Ectodermal cell (in vitro differentiated cells): ENCODE measurements at regions not wholly inside any gene's neighbourhood (a gene's known extent, or its start where the extent isn't known, plus 50 kb on each side); places are given as distances from the start of the nearest gene placed in this dataset.

Source experiments
- H3K27ac ChIP-seq: 2 replicates; pipeline ENCODE4 v1.7.0; 2013; ENCODE audit warnings: mild to moderate bottlenecking, low read depth, low read length; ENCODE audit not compliant: insufficient read depth, poor library complexity, severe bottlenecking
- H3K27me3 ChIP-seq: 2 replicates; pipeline ENCODE4 v1.7.0; 2013; ENCODE audit warnings: mild to moderate bottlenecking, low read length; ENCODE audit not compliant: insufficient read depth, control insufficient read depth, poor library complexity, severe bottlenecking
- H3K36me3 ChIP-seq: one replicate; pipeline ENCODE4 v1.7.0; 2013; ENCODE audit warnings: low read length; ENCODE audit not compliant: control insufficient read depth, insufficient read depth
- H3K4me1 ChIP-seq: one replicate; pipeline ENCODE4 v1.7.0; 2013; ENCODE audit warnings: low read length; ENCODE audit not compliant: control insufficient read depth, insufficient read depth
- H3K4me3 ChIP-seq: 2 replicates; pipeline ENCODE4 v1.7.0; 2013; ENCODE audit warnings: low read depth, low read length, control low read depth; ENCODE audit not compliant: insufficient read depth
- H3K9me3 ChIP-seq: 2 replicates; pipeline ENCODE4 v1.7.0; 2013; ENCODE audit warnings: mild to moderate bottlenecking, low read length, moderate library complexity; ENCODE audit not compliant: control insufficient read depth
- WGBS, 2 experiments: methylation state at CpG; one replicate each; pipeline ENCODE4 v1.1.7; 2013; ENCODE audit warnings: missing lambda C conversion rate in 2 of 2; 5-methylcytosine and 5-hydroxymethylcytosine counted together

DNA sequence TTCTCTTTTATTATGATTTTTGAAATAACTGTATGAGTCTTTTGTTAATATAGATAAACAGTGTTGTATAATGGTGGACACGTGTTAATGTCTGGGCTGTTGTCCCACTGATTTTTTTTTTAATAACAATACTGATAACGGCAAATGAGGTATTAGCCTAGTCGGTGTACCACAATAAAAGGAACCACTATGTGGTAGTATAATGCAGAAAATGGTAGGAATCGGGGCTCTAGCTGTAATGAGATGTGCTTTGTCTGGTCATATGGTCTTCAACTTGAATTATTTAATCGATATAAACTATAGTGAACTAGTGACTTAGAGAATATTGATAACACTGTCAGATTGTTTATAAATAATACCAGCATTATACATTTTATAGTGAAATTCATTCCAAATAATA lies 517.9 kb upstream of the SPHKAP start:
- no peak overlapping the region for H3K27ac ChIP-seq
- no peaks in the 10 kb centered on the region for H3K27me3 ChIP-seq
- H3K9me3 ChIP-seq = no peaks in the 10 kb centered on the region
- no peaks in the 10 kb centered on the region for H3K4me1 ChIP-seq
- no peak overlapping the region for H3K4me3 ChIP-seq
- H3K36me3 ChIP-seq = no peaks in the 10 kb centered on the region
- WGBS, 2 experiments = 86 to 91% methylated on average over 4 to 5 of the region's 5 CpGs

DNA sequence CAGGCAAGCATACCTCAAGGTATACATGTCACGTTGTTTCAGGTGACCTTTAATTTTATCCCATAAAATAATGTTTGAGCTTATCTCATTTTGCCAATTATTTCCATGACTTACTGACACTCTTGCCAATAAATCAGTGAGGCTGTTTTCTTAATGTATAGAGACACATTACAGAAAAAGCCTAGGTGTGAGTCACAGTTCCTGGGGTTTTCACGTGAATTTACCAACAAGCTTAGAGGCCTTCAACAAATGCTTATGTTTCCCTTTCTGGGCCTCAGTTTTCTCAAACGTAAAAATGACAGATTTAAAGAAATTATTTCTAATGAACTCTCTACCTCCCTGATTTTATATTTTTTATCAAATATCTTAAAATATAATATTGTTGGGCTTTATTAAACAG lies 517.5 kb upstream of the SPHKAP start:
- Histone ChIP-seq H3K4me1 (no peaks in the 10 kb centered on the region), H3K4me3 (no peak overlapping the region), H3K27me3 (no peaks in the 10 kb centered on the region), H3K27ac (no peak overlapping the region), H3K9me3 (no peaks in the 10 kb centered on the region), H3K36me3 (no peaks in the 10 kb centered on the region)
- 83 to 90% methylated on average over 2 to 3 of the region's 3 CpGs for WGBS, 2 experiments

DNA sequence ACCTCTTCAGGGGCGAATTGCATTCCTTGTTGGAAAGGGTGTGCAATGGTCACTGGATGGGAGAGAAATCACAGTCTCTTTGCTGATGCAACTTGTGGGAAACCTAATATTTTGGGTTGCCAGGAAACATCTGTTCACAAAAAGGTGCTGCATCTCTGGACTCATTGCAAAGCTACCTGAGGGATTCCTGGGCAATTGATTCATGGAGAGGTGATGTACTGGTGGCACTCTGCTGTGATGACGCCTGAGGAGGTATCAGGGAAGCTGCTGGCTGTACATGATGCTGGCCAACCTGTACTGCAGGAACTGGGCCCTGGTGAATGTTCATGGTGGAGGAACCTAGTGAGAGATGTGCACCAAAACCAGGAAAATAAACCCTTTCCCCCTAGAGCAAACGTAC lies 516.0 kb upstream of the SPHKAP start:
- no peaks in the 10 kb centered on the region for H3K4me1 ChIP-seq

DNA sequence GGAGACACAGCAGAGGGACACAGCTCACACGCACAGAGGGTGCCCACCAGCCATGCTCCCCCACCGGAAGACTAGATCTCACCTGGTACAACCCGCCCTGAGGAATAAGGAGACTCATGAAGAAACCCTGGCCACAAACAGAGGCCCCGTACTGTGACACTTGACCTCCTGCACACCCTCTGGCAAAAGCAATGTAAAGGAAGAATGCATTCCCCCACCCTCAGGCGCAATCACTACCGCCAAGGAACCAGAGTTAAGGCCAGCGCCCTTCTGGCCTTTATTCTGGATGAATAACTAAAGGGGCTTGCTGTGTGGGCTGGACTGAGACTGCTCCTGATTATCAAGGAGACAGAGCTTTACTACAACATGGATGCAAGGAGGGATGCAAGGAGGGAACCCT lies 509.2 kb upstream of the SPHKAP start:
- WGBS, 2 experiments = 50 to 64% methylated on average over 7 of the region's 7 CpGs

More for the DNA sequence above, 516.0 kb upstream of the SPHKAP start:
- no peaks in the 10 kb centered on the region for H3K9me3 ChIP-seq
- 85 to 90% methylated on average over 3 of the region's 3 CpGs for WGBS, 2 experiments
- H3K4me3 ChIP-seq = no peak overlapping the region
- H3K27ac ChIP-seq = no peak overlapping the region
- H3K27me3 ChIP-seq = no peaks in the 10 kb centered on the region
- H3K36me3 ChIP-seq = no peaks in the 10 kb centered on the region

DNA sequence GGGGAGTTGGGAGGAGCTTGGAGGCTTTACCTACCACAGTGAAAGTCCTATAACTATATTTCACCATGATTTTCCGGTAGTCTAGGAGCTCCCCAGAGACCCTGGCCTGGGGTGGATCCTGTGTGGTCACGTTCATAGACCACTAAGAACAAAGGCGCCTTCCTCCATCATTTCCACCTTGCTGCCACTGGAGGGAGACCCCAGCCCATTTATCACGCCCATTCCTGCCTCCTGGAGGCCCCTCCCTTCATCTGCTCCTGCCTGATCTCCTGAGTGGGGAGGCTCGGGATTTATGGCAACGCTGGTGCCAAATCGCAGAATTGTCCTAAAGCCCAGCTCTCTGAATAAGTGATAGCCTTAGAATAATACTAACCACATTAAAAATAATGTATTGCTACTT lies 507.6 kb upstream of the SPHKAP start:
- WGBS, 2 experiments = 40 to 45% methylated on average over 5 to 7 of the region's 7 CpGs
- H3K4me1 ChIP-seq = no peaks in the 10 kb centered on the region
- H3K36me3 ChIP-seq = no peaks in the 10 kb centered on the region
- H3K9me3 ChIP-seq = no peaks in the 10 kb centered on the region
- no peaks in the 10 kb centered on the region for H3K27me3 ChIP-seq
- H3K4me3 ChIP-seq = no peak overlapping the region
- no peak overlapping the region for H3K27ac ChIP-seq

More for the DNA sequence above, 509.2 kb upstream of the SPHKAP start:
- Histone ChIP-seq H3K9me3 (no peaks in the 10 kb centered on the region), H3K27ac (no peak overlapping the region), H3K4me1 (no peaks in the 10 kb centered on the region), H3K4me3 (no peak overlapping the region), H3K27me3 (no peaks in the 10 kb centered on the region), H3K36me3 (no peaks in the 10 kb centered on the region)

DNA sequence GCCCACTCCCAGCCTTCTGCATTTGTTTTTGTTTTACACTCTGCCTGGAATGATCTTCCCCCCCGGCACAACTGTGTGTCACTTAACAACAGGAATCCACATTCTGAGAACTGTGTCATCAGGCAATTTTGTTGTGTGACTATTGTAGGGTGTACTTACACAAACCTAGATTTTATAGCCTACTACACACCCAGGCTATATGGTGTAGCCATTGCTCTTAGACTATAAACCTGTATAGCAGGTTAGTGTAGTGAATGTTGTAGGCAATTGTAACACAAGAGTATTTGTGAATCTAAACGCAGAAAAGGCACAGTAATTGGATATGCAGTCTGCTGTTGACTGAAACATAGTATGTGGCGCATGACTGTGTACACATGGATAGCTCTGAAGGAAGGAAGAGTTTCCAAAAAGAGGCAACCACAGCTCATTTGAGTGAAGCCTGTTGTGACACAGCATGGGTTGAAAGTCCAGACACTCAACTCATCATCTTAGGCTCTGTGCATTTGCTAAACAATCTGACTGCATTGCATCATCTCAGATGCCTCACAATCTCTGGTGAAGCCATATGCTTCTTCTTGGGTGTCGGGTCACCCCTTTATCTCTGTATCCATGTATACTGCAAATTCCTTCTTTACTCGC lies 506.6 kb upstream of the SPHKAP start:
- Histone ChIP-seq H3K4me3 (no peak overlapping the region), H3K27me3 (no peaks in the 10 kb centered on the region), H3K9me3 (no peaks in the 10 kb centered on the region), H3K27ac (no peak overlapping the region), H3K36me3 (no peaks in the 10 kb centered on the region), H3K4me1 (no peaks in the 10 kb centered on the region)
- WGBS, 2 experiments = 87 to 91% methylated on average over 5 of the region's 5 CpGs

DNA sequence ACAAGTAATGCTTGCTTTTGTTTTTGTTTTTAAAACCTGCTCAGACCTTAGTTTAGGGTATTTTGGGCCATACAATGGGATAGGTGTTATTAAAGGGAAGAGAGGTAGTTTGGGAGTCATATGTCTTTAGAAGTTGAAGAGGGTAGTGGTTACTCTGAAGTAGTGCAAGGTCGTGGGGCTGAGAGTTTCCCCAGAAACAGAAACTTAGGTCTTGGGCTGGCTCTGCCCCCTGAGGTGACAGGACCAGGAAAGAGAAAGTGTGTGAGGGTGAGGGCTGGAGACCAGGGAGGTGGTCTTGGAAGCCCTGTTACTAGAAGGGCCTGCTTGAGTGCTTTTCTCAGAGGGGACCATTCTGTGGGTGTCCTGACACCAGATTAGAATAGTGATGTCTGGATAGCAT lies 500.5 kb upstream of the SPHKAP start:
- 71 to 78% methylated on average over 1 of the region's 1 CpG for WGBS, 2 experiments
- no peaks in the 10 kb centered on the region for H3K27me3 ChIP-seq

DNA sequence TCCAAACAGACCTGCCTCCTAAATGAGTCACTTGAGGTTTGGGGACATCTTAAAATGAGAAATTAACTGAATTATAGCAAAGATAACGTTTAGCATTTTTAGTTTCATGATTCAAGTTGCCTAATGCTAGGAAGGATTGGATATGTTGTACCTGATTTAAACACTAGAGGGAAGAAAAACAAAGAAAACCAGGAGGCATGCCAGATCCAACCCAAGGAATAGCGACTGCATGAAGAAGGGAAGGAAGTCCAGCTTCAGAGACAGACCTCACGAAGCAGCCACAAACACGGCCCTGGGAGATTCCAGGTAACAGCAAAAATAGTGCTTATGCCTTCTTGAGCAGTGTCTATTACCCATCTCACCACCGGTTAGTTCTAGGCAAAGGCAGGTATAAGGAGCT lies 499.9 kb upstream of the SPHKAP start:
- Histone ChIP-seq H3K36me3 (no peaks in the 10 kb centered on the region), H3K4me1 (no peaks in the 10 kb centered on the region), H3K9me3 (no peaks in the 10 kb centered on the region), H3K27me3 (no peaks in the 10 kb centered on the region), H3K4me3 (no peak overlapping the region), H3K27ac (no peak overlapping the region)
- 63 to 65% methylated on average over 5 of the region's 5 CpGs for WGBS, 2 experiments

More for the DNA sequence above, 500.5 kb upstream of the SPHKAP start:
- Histone ChIP-seq H3K4me3 (no peak overlapping the region), H3K27ac (no peak overlapping the region), H3K36me3 (no peaks in the 10 kb centered on the region), H3K9me3 (no peaks in the 10 kb centered on the region), H3K4me1 (no peaks in the 10 kb centered on the region)

DNA sequence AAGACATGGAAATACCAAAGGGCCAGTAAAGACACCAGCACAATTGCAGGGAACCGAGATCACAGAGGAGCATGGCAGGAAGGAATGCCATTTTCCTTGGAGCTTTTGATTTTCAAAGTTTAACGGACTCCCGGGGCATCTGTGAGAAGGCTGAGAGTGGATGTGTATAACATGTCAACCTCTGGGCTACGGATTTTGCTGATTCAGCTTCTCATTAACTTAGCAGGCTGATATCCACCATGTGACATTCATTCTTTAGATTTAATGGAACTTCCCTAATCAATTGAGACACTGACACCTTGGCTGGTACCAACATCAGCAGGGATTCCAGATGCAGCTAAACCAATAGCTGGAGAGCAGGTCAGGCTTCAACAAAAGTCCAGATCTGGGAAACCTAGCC lies 496.6 kb upstream of the SPHKAP start:
- no peak overlapping the region for H3K27ac ChIP-seq
- no peaks in the 10 kb centered on the region for H3K9me3 ChIP-seq
- WGBS, 2 experiments = 85 to 88% methylated on average over 4 of the region's 4 CpGs
- H3K4me3 ChIP-seq = no peak overlapping the region
- H3K4me1 ChIP-seq = no peaks in the 10 kb centered on the region
- no peaks in the 10 kb centered on the region for H3K27me3 ChIP-seq
- no peaks in the 10 kb centered on the region for H3K36me3 ChIP-seq

DNA sequence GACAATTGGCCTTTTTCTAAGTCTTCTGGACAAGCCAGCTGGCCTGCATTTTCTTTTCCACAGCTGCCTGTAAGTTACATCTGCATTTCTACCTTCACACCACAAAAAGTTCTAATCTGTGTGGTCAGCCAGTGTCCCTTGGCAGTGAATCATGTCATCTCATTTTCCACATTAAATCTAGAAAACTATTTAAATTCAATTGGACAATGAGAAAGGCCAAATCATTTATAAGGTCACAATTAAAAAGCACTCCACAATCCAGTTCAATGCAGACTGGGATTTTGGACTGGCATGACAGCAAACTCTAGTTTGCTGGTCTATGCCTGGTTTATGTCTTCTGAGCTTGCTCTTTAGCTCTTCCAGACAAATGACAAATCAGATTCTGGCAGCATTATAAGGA lies 494.2 kb upstream of the SPHKAP start:
- H3K4me1 ChIP-seq = no peaks in the 10 kb centered on the region
- no peak overlapping the region for H3K4me3 ChIP-seq
- no peaks in the 10 kb centered on the region for H3K9me3 ChIP-seq
- H3K27me3 ChIP-seq = no peaks in the 10 kb centered on the region
- no peak overlapping the region for H3K27ac ChIP-seq
- H3K36me3 ChIP-seq = no peaks in the 10 kb centered on the region

DNA sequence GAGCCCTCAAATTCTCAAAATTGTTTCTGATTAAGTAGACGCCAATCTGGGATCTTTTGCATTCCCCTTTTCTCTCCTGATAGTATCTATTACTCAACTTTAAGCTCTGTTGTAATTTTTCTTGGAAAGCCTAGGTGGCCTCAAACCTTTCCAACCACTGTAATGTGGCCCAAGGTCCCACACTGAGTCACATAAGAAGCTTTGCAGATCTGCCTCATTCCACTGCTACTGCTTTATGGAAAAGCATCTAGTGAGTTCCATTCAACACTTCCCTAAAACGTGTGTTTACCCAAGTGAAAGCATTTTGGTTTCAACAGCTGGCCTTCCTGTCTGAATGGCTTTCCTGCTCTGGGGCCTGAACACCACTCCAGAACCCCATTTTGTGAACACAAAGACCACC lies 493.6 kb upstream of the SPHKAP start:
- H3K4me3 ChIP-seq = no peak overlapping the region
- no peaks in the 10 kb centered on the region for H3K36me3 ChIP-seq
- no peaks in the 10 kb centered on the region for H3K4me1 ChIP-seq
- WGBS, 2 experiments = 85 to 88% methylated on average over 2 of the region's 2 CpGs
- no peak overlapping the region for H3K27ac ChIP-seq
- H3K9me3 ChIP-seq = no peaks in the 10 kb centered on the region
- no peaks in the 10 kb centered on the region for H3K27me3 ChIP-seq
